IMR-90 (cell line): ENCODE measurements at regions not wholly inside any gene's neighbourhood (a gene's known extent, or its start where the extent isn't known, plus 50 kb on each side); places are given as distances from the start of the nearest gene placed in this dataset.

Source experiments
- ATAC-seq: fragments of 200-7000 bp; cut with Tn5 transposase; 2 replicates; pipeline ENCODE4 v1.9.1; 2020; ENCODE audit warnings: low read depth, mild to moderate bottlenecking, moderate library complexity
- BruUV-seq: library from RNA; stranded (reverse); fragments of 400-500 nt; replicated peaks from 2 replicates; lab custom pipeline; 2021; lab: Mats Ljungman, UMichigan
- CTCF ChIA-PET: fragments of 300-600 bp; formaldehyde crosslinking; extraction: SDS; loops from one replicate; lab custom pipeline; 2021; ENCODE audit warnings: antibody characterized with exemption; lab: Yijun Ruan, JAX
- POLR2A ChIA-PET: fragments of 300-600 bp; sonication (Branson Sonifier 250); formaldehyde crosslinking; loops from one replicate; lab custom pipeline; 2022; ENCODE audit warnings: antibody characterized with exemption; ENCODE audit not compliant: unreplicated experiment; lab: Charles Lee
- DNase-seq: peaks from one replicate; pipeline ENCODE4 v3.0.0; 2013
- H2AFZ ChIP-seq: replicated peaks from 2 replicates; pipeline ENCODE3; 2013; ENCODE audit warnings: low read length, mild to moderate bottlenecking; ENCODE audit not compliant: poor library complexity
- H2AK5ac ChIP-seq: 2 replicates; pipeline ENCODE4 v1.6.1; 2013; ENCODE audit warnings: low read depth, low read length, inconsistent platforms
- H2AK9ac ChIP-seq: replicated peaks from 2 replicates; pipeline ENCODE3; 2013; ENCODE audit warnings: mild to moderate bottlenecking, low read depth, low read length, moderate library complexity; ENCODE audit not compliant: poor library complexity
- H2BK120ac ChIP-seq: 2 replicates; pipeline ENCODE4 v1.6.1; 2013; ENCODE audit warnings: low read depth, low read length, inconsistent platforms
- H2BK15ac ChIP-seq: 3 replicates; pipeline ENCODE4 v1.6.1; 2013; ENCODE audit warnings: low read depth, low read length, inconsistent platforms
- H2BK20ac ChIP-seq: 2 replicates; pipeline ENCODE4 v1.6.1; 2013; ENCODE audit warnings: low read depth, mild to moderate bottlenecking, inconsistent platforms, low read length, moderate library complexity
- H2BK5ac ChIP-seq: 2 replicates; pipeline ENCODE4 v1.6.1; 2013; ENCODE audit warnings: mild to moderate bottlenecking, low read depth, low read length, inconsistent platforms; ENCODE audit not compliant: poor library complexity, severe bottlenecking
- H3K14ac ChIP-seq: replicated peaks from 2 replicates; pipeline ENCODE4 v1.6.1; 2013; ENCODE audit warnings: low read depth, low read length, inconsistent platforms
- H3K18ac ChIP-seq: 2 replicates; pipeline ENCODE4 v1.6.1; 2013; ENCODE audit warnings: low read depth, low read length, control low read depth
- H3K23ac ChIP-seq: 2 replicates; pipeline ENCODE4 v1.6.1; 2013; ENCODE audit warnings: low read depth, low read length, inconsistent platforms
- H3K27ac ChIP-seq: 2 replicates; pipeline ENCODE4 v1.5.1; 2013; ENCODE audit warnings: mild to moderate bottlenecking, control low read depth, low read length; ENCODE audit not compliant: insufficient read depth
- H3K27me3 ChIP-seq: 2 replicates; pipeline ENCODE4 v1.6.1; 2013; ENCODE audit warnings: low read length; ENCODE audit not compliant: control insufficient read depth, insufficient read depth
- H3K36me3 ChIP-seq: 2 replicates; pipeline ENCODE4 v1.6.1; 2013; ENCODE audit warnings: low read length, mixed read lengths; ENCODE audit not compliant: control insufficient read depth, insufficient read depth
- H3K4ac ChIP-seq: 2 replicates; pipeline ENCODE4 v1.6.1; 2013; ENCODE audit warnings: low read depth, low read length, inconsistent platforms
- H3K4me1 ChIP-seq: 2 replicates; pipeline ENCODE4 v1.6.1; 2013; ENCODE audit warnings: low read length, mixed read lengths; ENCODE audit not compliant: control insufficient read depth, insufficient read depth
- H3K4me2 ChIP-seq: 2 replicates; pipeline ENCODE4 v1.6.1; 2013; ENCODE audit warnings: low read depth, mild to moderate bottlenecking, control low read depth, low read length, moderate library complexity
- H3K4me3 ChIP-seq: 2 replicates; pipeline ENCODE4 v1.5.1; 2013; ENCODE audit warnings: low read depth, mild to moderate bottlenecking, control low read depth, low read length, moderate library complexity; ENCODE audit not compliant: insufficient read depth
- H3K56ac ChIP-seq: 2 replicates; pipeline ENCODE4 v1.6.1; 2013; ENCODE audit warnings: low read length, inconsistent platforms; ENCODE audit not compliant: insufficient read depth; ENCODE audit errors: extremely low read depth
- H3K79me1 ChIP-seq, 2 experiments: 2 replicates each; pipeline ENCODE4 v1.6.1; 2013; ENCODE audit warnings: low read length in 2 of 2, inconsistent platforms in 1 of 2, low read depth in 1 of 2
- H3K9ac ChIP-seq: 2 replicates; pipeline ENCODE4 v1.6.1; 2013; ENCODE audit warnings: low read depth, low read length, control low read depth
- H3K9me1 ChIP-seq: 2 replicates; pipeline ENCODE4 v1.6.1; 2013; ENCODE audit warnings: low read length, inconsistent platforms; ENCODE audit not compliant: insufficient read depth
- H3K9me3 ChIP-seq: 2 replicates; pipeline ENCODE4 v1.6.1; 2013; ENCODE audit warnings: low read length; ENCODE audit not compliant: control insufficient read depth, insufficient read depth
- H4K20me1 ChIP-seq: 2 replicates; pipeline ENCODE4 v1.6.1; 2013; ENCODE audit warnings: low read length, inconsistent platforms; ENCODE audit not compliant: insufficient read depth
- H4K5ac ChIP-seq: 2 replicates; pipeline ENCODE4 v1.6.1; 2013; ENCODE audit warnings: mild to moderate bottlenecking, low read depth, low read length, control low read depth
- H4K8ac ChIP-seq, 2 experiments: 2 replicates each; pipeline ENCODE4 v1.6.1; 2013; ENCODE audit warnings: low read depth in 2 of 2, low read length in 2 of 2, control low read depth in 1 of 2, inconsistent platforms in 1 of 2
- H4K91ac ChIP-seq: 2 replicates; pipeline ENCODE4 v1.6.1; 2013; ENCODE audit warnings: low read depth, low read length, inconsistent platforms; ENCODE audit not compliant: insufficient read depth
- CEBPB ChIP-seq: IDR thresholded peaks from 2 replicates; pipeline ENCODE4 v1.6.1; 2012; ENCODE audit warnings: low read depth, low read length, improper control_type of control experiment
- CHD1 ChIP-seq: IDR thresholded peaks from 2 replicates; pipeline ENCODE4 v1.6.1; 2012; ENCODE audit warnings: low read depth, low read length, improper control_type of control experiment
- CTCF ChIP-seq: conservative IDR thresholded peaks from 2 replicates; pipeline ENCODE4 v1.5.1; 2012; ENCODE audit warnings: mild to moderate bottlenecking, low read depth, low read length, improper control_type of control experiment
- MAZ ChIP-seq: IDR thresholded peaks from 2 replicates; pipeline ENCODE4 v1.6.1; 2012; ENCODE audit warnings: low read depth, mild to moderate bottlenecking, low read length, improper control_type of control experiment, moderate library complexity, borderline replicate concordance
- POLR2A ChIP-seq: IDR thresholded peaks from 2 replicates; pipeline ENCODE4 v1.6.1; 2012; ENCODE audit warnings: mild to moderate bottlenecking, low read depth, low read length
- dilution Hi-C: fragments of 300-500 bp; cut with HindIII; formaldehyde crosslinking; loops from one replicate; pipeline ENCODE4 v1.14.3; 2018; ENCODE audit warnings: low sequenced_read_pairs; ENCODE audit not compliant: unreplicated experiment
- in situ Hi-C: fragments of 300-500 bp; cut with MboI; formaldehyde crosslinking; loops from 3 replicates; pipeline ENCODE4 v1.14.3; 2019; ENCODE audit warnings: low sequenced_read_pairs, inconsistent platforms, mixed read lengths
- intact Hi-C: fragments of 100-400 bp; cut with micrococcal nuclease; formaldehyde crosslinking; loops from 2 replicates; pipeline ENCODE4 v1.10.0; 2022

- H2BK15ac ChIP-seq = no peak overlapping the region; the same call in 2 of the 3 replicates
- BruUV-seq = no TSS peak
- no peak overlapping the region for H3K4me3 ChIP-seq
- intact Hi-C loops (no loop called here), in situ Hi-C loops (no loop called here), dilution Hi-C loops (no loop called here)
- CTCF ChIA-PET = no interaction called here
- H3K4me2 ChIP-seq = no peak overlapping the region
- no peaks in the 10 kb centered on the region for H4K20me1 ChIP-seq
- H3K56ac ChIP-seq = no peak overlapping the region
- no peaks in the 10 kb centered on the region for H3K9me3 ChIP-seq
- peak; percentile 91 for ATAC-seq
- no peak overlapping the region for H3K9ac ChIP-seq
- no peak overlapping the region for H4K91ac ChIP-seq
- peak overlapping the region; percentile 82 to 92; a peak in 2 of 4 replicates for H4K8ac ChIP-seq
- peak overlapping the region; percentile 96 for H2BK120ac ChIP-seq
- no peak overlapping the region for H4K5ac ChIP-seq
- H2AFZ ChIP-seq = no peak overlapping the region
- no peak for TF ChIP-seq CHD1
- no peak for TF ChIP-seq MAZ
- TF ChIP-seq CTCF = no peak
- peak; percentile 51; the same call in 1 of the 2 replicates for TF ChIP-seq CEBPB
- no peak for TF ChIP-seq POLR2A
- no peak overlapping the region for H3K23ac ChIP-seq
- H3K14ac ChIP-seq = peak overlapping the region; percentile 88; the same call in 1 of the 2 replicates
- DNase-seq = peak; percentile 89
- no peaks in the 10 kb centered on the region for H3K27me3 ChIP-seq
- no peaks in the 10 kb centered on the region for H3K36me3 ChIP-seq
- no peak overlapping the region; the same call in 1 of the 2 replicates for H2BK20ac ChIP-seq
- H2AK9ac ChIP-seq = no peak overlapping the region
- POLR2A ChIA-PET = no interaction called here
- H3K9me1 ChIP-seq = peaks cover 3% of the 10 kb centered on the region
- H3K4ac ChIP-seq = peak overlapping the region; percentile 93; the same call in 1 of the 2 replicates
- no peak overlapping the region; the same call in 1 of the 2 replicates for H3K27ac ChIP-seq
- H2AK5ac ChIP-seq = no peak overlapping the region
- no peaks in the 10 kb centered on the region for H3K79me1 ChIP-seq
- peaks cover 8% of the 10 kb centered on the region for H3K4me1 ChIP-seq
- H2BK5ac ChIP-seq = peak overlapping the region; percentile 98
- 0 out of 2 replicates have a peak overlapping the region, but pooled peaks have one; percentile 88 for H3K18ac ChIP-seq
Observed at GRCh38 chr6:139943391-139943790, 568.9 kb upstream of the CITED2 start.
